AG10803 (cell line): ENCODE measurements at regions not wholly inside any gene's neighbourhood (a gene's known extent, or its start where the extent isn't known, plus 50 kb on each side); places are given as distances from the start of the nearest gene placed in this dataset.

Experiments used
- DNase-seq: peaks from one replicate; pipeline ENCODE4 v3.0.0; 2010; ENCODE audit warnings: low read depth
- H3K4me3 ChIP-seq: 2 replicates; pipeline ENCODE4 v1.5.1; 2011; ENCODE audit warnings: mild to moderate bottlenecking, low read length, control low read depth
- CTCF ChIP-seq: conservative IDR thresholded peaks from 2 replicates; pipeline ENCODE4 v1.5.1; 2011; ENCODE audit warnings: mild to moderate bottlenecking, low read length, control low read depth, inconsistent platforms

GRCh38 chr16:51298800-51299199 lies 147.7 kb upstream of the SALL1 start:
- no peak overlapping the region for H3K4me3 ChIP-seq
- no peak for DNase-seq
- no peak for TF ChIP-seq CTCF

- no peak for DNase-seq
- TF ChIP-seq CTCF, result no peak
- no peak overlapping the region for H3K4me3 ChIP-seq
Observed at GRCh38 chr16:51290442-51291285, 139.6 kb upstream of the SALL1 start.

- no peak for DNase-seq
- H3K4me3 ChIP-seq, result no peak overlapping the region
- TF ChIP-seq CTCF, result no peak
Observed at GRCh38 chr16:51289336-51289735, 138.3 kb upstream of the SALL1 start.

- TF ChIP-seq CTCF, result no peak
- H3K4me3 ChIP-seq, result no peak overlapping the region
- no peak for DNase-seq
Observed at GRCh38 chr16:51287121-51287755, 136.2 kb upstream of the SALL1 start.

- no peak overlapping the region for H3K4me3 ChIP-seq
- DNase-seq, result no peak
- TF ChIP-seq CTCF, result no peak
Observed at GRCh38 chr16:51286272-51286671, 135.2 kb upstream of the SALL1 start.

- DNase-seq, result peak; percentile 8
- no peak for TF ChIP-seq CTCF
- no peak overlapping the region for H3K4me3 ChIP-seq
Observed at GRCh38 chr16:51276336-51276735, 125.3 kb upstream of the SALL1 start.

GRCh38 chr16:51272420-51272819 lies 121.3 kb upstream of the SALL1 start:
- no peak for DNase-seq
- TF ChIP-seq CTCF, result no peak
- H3K4me3 ChIP-seq, result no peak overlapping the region
